ENCODE measurements at regions not wholly inside any gene's neighbourhood (a gene's known extent, or its start where the extent isn't known, plus 50 kb on each side); places are given as distances from the start of the nearest gene placed in this dataset.

- TF ChIP-seq CTCF (tag by site-specific recombination; IDR thresholded peaks at IDR 0.05) (no peak), PRDM10 (tag by site-specific recombination; IDR thresholded peaks at IDR 0.05) (no peak), ZNF184 (tag by site-specific recombination; IDR thresholded peaks at IDR 0.05) (no peak), PATZ1 (tag by site-specific recombination; IDR thresholded peaks at IDR 0.05) (no peak), MZF1 (tag by site-specific recombination; IDR thresholded peaks at IDR 0.05; ENCODE audit: borderline replicate concordance) (no peak)
Measured at GRCh38 chr5:130571076-130571475, 594.0 kb downstream of the HINT1 start.
